Breast epithelium (tissue), 4 donors: ENCODE measurements at regions not wholly inside any gene's neighbourhood (a gene's known extent, or its start where the extent isn't known, plus 50 kb on each side); places are given as distances from the start of the nearest gene placed in this dataset.

Source experiments
- DNase-seq, 2 donors: peaks; one replicate each; pipeline ENCODE4 v3.0.0-alpha.2; 2019; ENCODE audit warnings: low spot score in 2 of 2
- H3K27ac ChIP-seq, 2 donors: fragments of 200-600 bp; sonication (generic) in 1 of 2; one replicate each; pipeline ENCODE4 v1.5.1; 2016 to 2019; ENCODE audit warnings: mild to moderate bottlenecking in 1 of 2
- H3K27me3 ChIP-seq, 2 donors: fragments of 200-600 bp; sonication (generic) in 1 of 2; one replicate each; pipeline versions ENCODE4 v1.5.1 to v1.6.0; 2017 to 2019; ENCODE audit warnings: control low read depth in 1 of 2, mild to moderate bottlenecking in 1 of 2
- H3K36me3 ChIP-seq: fragments of 200-600 bp; one replicate; pipeline ENCODE4 v1.5.1; 2019
- H3K4me1 ChIP-seq, 2 donors: fragments of 200-600 bp; sonication (generic); one replicate each; pipeline ENCODE4 v1.5.1; 2016 to 2019; ENCODE audit warnings: control low read depth in 1 of 2
- H3K4me3 ChIP-seq, 3 donors: fragments of 200-600 bp; sonication (generic); 1 replicate in 2 of 3; 2 replicates in 1 of 3; pipeline ENCODE4 v1.5.1; 2016 to 2019; ENCODE audit warnings: mild to moderate bottlenecking in 3 of 3, moderate library complexity in 2 of 3
- H3K9me3 ChIP-seq, 2 donors: fragments of 200-600 bp; sonication (generic) in 1 of 2; one replicate each; pipeline ENCODE4 v1.5.1; 2016 to 2019; ENCODE audit warnings: control low read depth in 1 of 2
- POLR2A ChIP-seq: fragments of 450-650 bp; IDR thresholded peaks from one replicate; pipeline ENCODE4 v1.6.1; 2016; ENCODE audit warnings: antibody characterized with exemption, mild to moderate bottlenecking, moderate library complexity
- POLR2AphosphoS5 ChIP-seq, 3 donors: sonication (generic); formaldehyde crosslinking; IDR thresholded peaks; one replicate each; pipeline ENCODE4 v1.6.1; 2017; ENCODE audit warnings: antibody characterized with exemption in 3 of 3
- intact Hi-C: fragments of 100-400 bp; cut with DNase I; formaldehyde crosslinking; loops from one replicate; pipeline ENCODE4 v1.15.1; 2023; ENCODE audit warnings: low total_unique reads
- TF ChIP-seq, protein P1 (sequence below), 3 donors: fragments of 450-650 bp; IDR thresholded peaks; one replicate each; pipeline ENCODE4 v1.5.1; 2016 to 2017; ENCODE audit warnings: antibody characterized with exemption in 3 of 3, mild to moderate bottlenecking in 3 of 3, moderate library complexity in 3 of 3

DNA sequence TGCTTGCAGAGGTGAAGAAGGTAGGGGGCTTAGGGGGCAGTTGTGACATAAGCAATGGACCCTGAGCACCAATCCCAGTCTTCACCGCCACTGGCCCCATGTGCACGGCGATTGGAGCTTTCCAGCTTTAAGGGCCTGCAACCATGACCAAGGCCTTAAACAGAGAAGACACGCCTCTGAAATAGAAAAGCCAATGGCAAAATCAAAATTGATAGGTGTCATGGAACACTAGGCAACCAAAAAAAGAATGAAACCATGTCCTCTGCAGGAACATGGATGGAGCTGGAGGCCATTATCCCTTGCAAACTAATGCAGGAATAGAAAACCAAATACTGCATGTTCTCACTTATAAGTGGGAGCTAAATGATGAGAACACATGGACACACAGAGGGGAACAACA, 146.3 kb downstream of the SCARB1 start:
- H3K4me3 ChIP-seq, result no peak overlapping the region
- H3K27ac ChIP-seq, result no peak overlapping the region
- no peaks in the 10 kb centered on the region for H3K27me3 ChIP-seq
- no peak for TF ChIP-seq POLR2AphosphoS5 (IDR thresholded peaks at IDR 0.05)
- no peak for TF ChIP-seq POLR2A
- TF ChIP-seq, protein P1, sequence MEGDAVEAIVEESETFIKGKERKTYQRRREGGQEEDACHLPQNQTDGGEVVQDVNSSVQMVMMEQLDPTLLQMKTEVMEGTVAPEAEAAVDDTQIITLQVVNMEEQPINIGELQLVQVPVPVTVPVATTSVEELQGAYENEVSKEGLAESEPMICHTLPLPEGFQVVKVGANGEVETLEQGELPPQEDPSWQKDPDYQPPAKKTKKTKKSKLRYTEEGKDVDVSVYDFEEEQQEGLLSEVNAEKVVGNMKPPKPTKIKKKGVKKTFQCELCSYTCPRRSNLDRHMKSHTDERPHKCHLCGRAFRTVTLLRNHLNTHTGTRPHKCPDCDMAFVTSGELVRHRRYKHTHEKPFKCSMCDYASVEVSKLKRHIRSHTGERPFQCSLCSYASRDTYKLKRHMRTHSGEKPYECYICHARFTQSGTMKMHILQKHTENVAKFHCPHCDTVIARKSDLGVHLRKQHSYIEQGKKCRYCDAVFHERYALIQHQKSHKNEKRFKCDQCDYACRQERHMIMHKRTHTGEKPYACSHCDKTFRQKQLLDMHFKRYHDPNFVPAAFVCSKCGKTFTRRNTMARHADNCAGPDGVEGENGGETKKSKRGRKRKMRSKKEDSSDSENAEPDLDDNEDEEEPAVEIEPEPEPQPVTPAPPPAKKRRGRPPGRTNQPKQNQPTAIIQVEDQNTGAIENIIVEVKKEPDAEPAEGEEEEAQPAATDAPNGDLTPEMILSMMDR (IDR thresholded peaks at IDR 0.05), result no peak
- DNase-seq, result no peak
- intact Hi-C loops, result no loop called here
- H3K9me3 ChIP-seq, result no peaks in the 10 kb centered on the region
- H3K36me3 ChIP-seq, result no peaks in the 10 kb centered on the region
- peaks cover 6 to 8% of the 10 kb centered on the region in 2 donors for H3K4me1 ChIP-seq

DNA sequence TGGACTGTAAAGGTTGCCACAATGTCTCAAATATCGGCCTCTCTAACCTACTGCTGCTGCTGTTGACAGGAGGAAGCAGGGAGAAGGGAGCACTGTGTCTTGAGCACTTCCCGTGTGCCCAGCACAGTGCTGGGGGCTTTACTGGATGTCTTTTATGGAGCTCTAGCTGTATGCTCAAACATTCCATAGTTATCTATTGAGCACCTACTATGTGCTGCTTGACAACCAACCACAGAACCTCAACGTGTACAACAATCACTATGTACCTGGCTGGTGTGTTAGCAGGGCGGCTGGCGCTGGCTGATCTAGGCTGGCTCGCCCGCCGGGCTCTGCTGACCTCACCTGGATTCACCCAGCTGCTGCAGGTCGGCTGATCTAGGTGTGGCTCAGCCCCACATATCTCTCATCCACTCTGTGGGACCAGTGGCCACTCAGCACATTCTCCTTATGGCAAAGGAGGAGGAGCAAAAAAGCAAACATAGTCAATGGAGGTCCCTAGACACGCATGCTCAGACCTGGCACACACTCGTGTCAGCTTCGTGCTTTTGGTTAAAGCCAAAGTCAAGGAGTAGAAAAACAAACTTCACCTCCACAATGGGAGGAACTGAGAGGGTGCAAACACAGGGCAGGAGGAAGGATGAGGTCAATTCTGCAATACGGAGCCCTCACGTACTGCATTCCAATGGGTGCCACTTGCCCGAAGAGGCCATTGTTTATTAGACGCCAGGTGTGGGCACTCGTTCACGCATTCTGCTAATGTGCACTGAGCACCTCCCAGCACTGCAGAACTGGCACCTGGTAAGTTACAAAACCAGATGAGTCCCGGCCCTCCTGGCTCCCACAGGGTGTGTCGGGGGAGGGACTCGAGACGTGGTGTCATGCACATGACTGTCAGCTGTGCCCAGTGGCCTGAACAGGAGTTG, 147.2 kb downstream of the SCARB1 start:
- no peak for DNase-seq
- H3K27me3 ChIP-seq, result no peaks in the 10 kb centered on the region
- no peaks in the 10 kb centered on the region for H3K9me3 ChIP-seq
- H3K4me1 ChIP-seq, result peaks cover 6 to 8% of the 10 kb centered on the region in 2 donors
- TF ChIP-seq POLR2A (no peak), POLR2AphosphoS5 (IDR thresholded peaks at IDR 0.05) (no peak)
- TF ChIP-seq, protein P1 (IDR thresholded peaks at IDR 0.05), result no peak
- intact Hi-C loops, result no loop called here
- peak overlapping the region in 1 of 2 donors; percentile 32 for H3K27ac ChIP-seq
- H3K36me3 ChIP-seq, result no peaks in the 10 kb centered on the region
- H3K4me3 ChIP-seq, result no peak overlapping the region

DNA sequence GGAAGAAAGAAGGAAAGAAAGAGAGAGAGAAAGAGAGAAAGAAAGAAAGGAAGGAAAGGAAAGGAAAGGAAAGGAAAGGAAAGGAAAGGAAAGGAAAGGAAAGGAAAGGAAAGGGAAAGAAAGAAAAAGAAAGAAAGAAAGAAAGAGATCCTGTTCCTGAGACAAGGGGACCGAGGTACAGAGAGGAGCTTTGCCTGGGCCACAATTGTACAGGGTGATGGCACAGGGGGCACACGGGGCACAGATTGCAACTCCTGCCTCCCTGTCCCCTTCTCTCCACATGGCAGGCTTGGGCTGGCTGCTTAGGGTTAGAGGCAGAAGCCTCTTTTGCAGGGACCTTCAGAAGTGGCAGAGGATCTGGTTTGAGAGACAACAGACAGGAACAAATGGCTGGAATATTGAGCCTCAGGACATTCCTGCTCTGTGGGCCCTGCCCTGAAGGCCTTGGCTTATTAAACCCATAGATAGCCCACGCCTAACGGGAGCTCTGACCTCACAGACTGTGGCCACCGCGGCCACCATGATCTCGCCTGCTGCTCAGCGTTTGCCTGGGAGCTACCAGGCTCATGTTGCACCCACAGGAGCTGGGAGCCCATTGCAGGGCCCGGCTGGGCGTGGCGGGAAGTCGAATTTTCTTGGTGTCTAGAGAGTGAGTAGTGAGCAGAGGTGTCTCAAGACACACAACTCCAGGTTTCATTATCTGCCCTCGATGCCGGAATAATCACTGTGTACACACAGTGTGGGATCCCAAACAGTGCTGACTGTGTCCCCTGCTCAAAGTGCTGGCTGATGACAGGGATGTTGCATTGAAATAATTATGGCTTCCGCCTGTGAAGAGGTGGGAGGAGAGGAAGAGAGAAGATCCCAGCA, 147.9 kb upstream of the NCOR2 start:
- Histone ChIP-seq H3K4me3 (no peak overlapping the region), H3K36me3 (no peaks in the 10 kb centered on the region), H3K27ac (peak overlapping the region in 1 of 2 donors; percentile 4), H3K4me1 (peaks cover 2 to 6% of the 10 kb centered on the region in 2 donors), H3K9me3 (no peaks in the 10 kb centered on the region), H3K27me3 (no peaks in the 10 kb centered on the region)
- intact Hi-C loops, result no loop called here
- no peak for TF ChIP-seq POLR2A
- TF ChIP-seq, protein P1 (IDR thresholded peaks at IDR 0.05), result no peak
- no peak for TF ChIP-seq POLR2AphosphoS5 (IDR thresholded peaks at IDR 0.05)
- DNase-seq, result no peak

DNA sequence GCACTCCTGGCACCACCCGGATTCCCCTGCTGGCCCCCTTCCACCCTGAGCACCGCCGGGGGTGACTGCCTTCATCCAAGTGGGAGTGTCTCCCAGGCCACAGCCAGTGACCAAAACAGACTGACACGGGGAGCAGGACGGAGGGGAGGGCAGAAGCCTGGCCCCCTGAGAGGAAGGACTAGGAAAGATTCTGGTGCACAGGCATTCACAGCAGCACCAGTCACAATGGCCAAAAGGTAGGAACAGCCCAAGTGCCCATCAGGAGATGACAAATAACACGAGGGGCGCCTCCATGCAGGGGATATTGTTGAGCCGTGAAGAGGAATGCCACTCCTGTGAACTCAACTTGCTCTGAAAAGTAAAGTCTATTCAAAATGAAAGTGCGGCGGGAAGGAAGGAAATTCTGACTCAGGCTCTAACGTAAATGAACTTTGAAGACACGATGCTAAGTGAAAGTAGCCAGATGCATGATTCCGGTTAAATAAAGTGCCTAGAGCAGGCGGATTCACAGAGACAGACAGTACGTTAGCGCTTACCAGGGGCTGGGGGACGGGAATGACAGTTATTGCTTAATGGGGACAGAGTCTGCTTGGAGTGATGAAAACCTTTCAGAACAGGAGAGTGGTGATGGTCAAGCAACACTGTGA, 146.1 kb upstream of the NCOR2 start:
- no peaks in the 10 kb centered on the region for H3K9me3 ChIP-seq
- no peaks in the 10 kb centered on the region for H3K36me3 ChIP-seq
- DNase-seq, result no peak
- TF ChIP-seq POLR2A (no peak), POLR2AphosphoS5 (IDR thresholded peaks at IDR 0.05) (peak in 1 of 3 donors; percentile 19)
- H3K4me1 ChIP-seq, result peaks cover 0 to 2% of the 10 kb centered on the region in 2 donors
- intact Hi-C loops, result no loop called here
- H3K27me3 ChIP-seq, result no peaks in the 10 kb centered on the region
- peak overlapping the region in 2 of 3 donors; percentile 26 to 50 for H3K4me3 ChIP-seq
- peak overlapping the region; percentile 71 to 89 for H3K27ac ChIP-seq

DNA sequence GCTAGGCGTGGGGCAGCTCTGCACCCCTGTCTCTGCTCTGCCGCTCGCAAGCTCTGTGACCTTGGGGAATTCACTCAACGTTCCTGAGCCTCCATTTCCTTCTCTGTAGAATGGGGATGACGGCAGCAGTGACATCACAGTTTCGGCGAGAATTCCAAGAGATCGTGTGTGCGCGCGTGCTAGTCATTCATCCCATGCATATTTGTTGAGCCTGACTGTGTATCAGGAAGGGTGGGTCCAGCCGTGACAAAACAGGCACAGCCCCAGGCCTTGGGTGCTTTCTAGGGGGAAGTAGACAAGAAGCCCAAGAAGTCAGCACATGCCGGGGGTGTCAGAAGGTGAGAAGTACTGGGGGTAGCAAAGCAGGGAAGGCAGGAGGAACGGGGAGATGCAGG, 145.6 kb upstream of the NCOR2 start:
- Histone ChIP-seq H3K36me3 (no peaks in the 10 kb centered on the region), H3K4me3 (peak overlapping the region in 2 of 3 donors; percentile 26 to 50), H3K4me1 (peaks cover 0 to 2% of the 10 kb centered on the region in 2 donors), H3K27ac (peak overlapping the region; percentile 71 to 89), H3K27me3 (no peaks in the 10 kb centered on the region), H3K9me3 (no peaks in the 10 kb centered on the region)
- no peak for DNase-seq
- TF ChIP-seq POLR2AphosphoS5 (IDR thresholded peaks at IDR 0.05), result peak in 2 of 3 donors; percentile 15 to 26
- TF ChIP-seq POLR2A, result no peak
- intact Hi-C loops, result no loop called here
